A549 (cell line): ENCODE measurements at regions not wholly inside any gene's neighbourhood (a gene's known extent, or its start where the extent isn't known, plus 50 kb on each side); places are given as distances from the start of the nearest gene placed in this dataset.
A peak's percentile ranks its signal among the peaks of the same experiment; 100 is the strongest.

ENCODE experiments used
- ATAC-seq, 2 experiments: fragments of 200-7000 bp in 1 of 2; fragments of >200 bp in 1 of 2; cut with Nextera tagmentation in 1 of 2; cut with Tn5 transposase in 1 of 2; 3 replicates each; pipeline versions ENCODE4 v1.8.0 to v1.9.1; 2018 to 2020; ENCODE audit warnings: mild to moderate bottlenecking in 1 of 2, moderate library complexity in 1 of 2
- CTCF ChIA-PET: fragments of 300-600 bp; sonication (Branson Sonifier 250); formaldehyde crosslinking; extraction: SDS; loops from one replicate; lab custom pipeline; 2021; ENCODE audit warnings: antibody characterized with exemption, inconsistent platforms; lab: Yijun Ruan, JAX
- POLR2A ChIA-PET: fragments of 350-600 bp; formaldehyde crosslinking; extraction: SDS; loops from one replicate; lab custom pipeline; 2021; ENCODE audit warnings: antibody characterized with exemption, inconsistent platforms; lab: Yijun Ruan, JAX
- DNase-seq, 2 experiments: peaks; one replicate each; pipeline versions ENCODE4 v3.0.0 to v3.0.0-alpha.2; 2011 to 2016; ENCODE audit warnings: low read depth in 1 of 2, low spot score in 1 of 2
- FAIRE-seq: peaks from 2 replicates; lab custom pipeline; 2011; peaks lifted over from hg19 to GRCh38; lab: Jason Lieb, UNC
- H3K27ac ChIP-seq, 2 experiments: fragments of >200 bp; sonication (Bioruptor Twin); formaldehyde crosslinking; 3 replicates each; pipeline ENCODE4 v1.5.1; 2016 to 2017
- H3K4me1 ChIP-seq: fragments of >200 bp; sonication (Bioruptor Twin); formaldehyde crosslinking; 3 replicates; pipeline ENCODE4 v1.6.1; 2016
- H3K4me2 ChIP-seq: fragments of >200 bp; sonication (Bioruptor Twin); formaldehyde crosslinking; 3 replicates; pipeline ENCODE4 v1.6.1; 2016
- H3K4me3 ChIP-seq: fragments of >200 bp; sonication (Bioruptor Twin); formaldehyde crosslinking; 3 replicates; pipeline ENCODE4 v1.5.1; 2016
- H3K9me3 ChIP-seq: fragments of >200 bp; sonication (Bioruptor Twin); formaldehyde crosslinking; 3 replicates; pipeline ENCODE4 v1.6.1; 2016
- BCL3 ChIP-seq: fragments of >200 bp; sonication (Bioruptor Twin); formaldehyde crosslinking; IDR thresholded peaks from 3 replicates; pipeline ENCODE4 v1.6.1; 2016
- CTCF ChIP-seq: fragments of >200 bp; sonication (Bioruptor Twin); formaldehyde crosslinking; IDR thresholded peaks from 3 replicates; pipeline ENCODE4 v1.5.1; 2016
- E2F6 ChIP-seq: IDR thresholded peaks from 2 replicates; pipeline ENCODE4 v1.6.1; 2012; ENCODE audit warnings: low read depth, borderline replicate concordance
- ELK1 ChIP-seq: fragments of 150-350 bp; IDR thresholded peaks from 2 replicates; pipeline ENCODE4 v1.6.1; 2014; ENCODE audit warnings: low read depth, mild to moderate bottlenecking, low read length
- HEYL ChIP-seq: fragments of 250-450 bp; sonication (Bioruptor Pico); IDR thresholded peaks from 2 replicates; pipeline ENCODE4 v1.8.0; 2021; ENCODE audit warnings: mild to moderate bottlenecking, moderate library complexity
- HOXB13 ChIP-seq: fragments of 250-450 bp; sonication (Bioruptor Pico); IDR thresholded peaks from 2 replicates; pipeline ENCODE4 v1.5.0; 2020; ENCODE audit warnings: low read depth, mild to moderate bottlenecking, moderate library complexity
- NR3C1 ChIP-seq: fragments of >200 bp; sonication (Bioruptor Twin); formaldehyde crosslinking; IDR thresholded peaks from 3 replicates; pipeline ENCODE4 v1.6.1; 2017
- RAD21 ChIP-seq, 2 experiments: fragments of >200 bp in 1 of 2; sonication (Bioruptor Twin) in 1 of 2; formaldehyde crosslinking in 1 of 2; IDR thresholded peaks in 1 of 2; conservative IDR thresholded peaks in 1 of 2; 2 replicates in 1 of 2; 3 replicates in 1 of 2; pipeline ENCODE4 v1.6.1; 2012 to 2018; ENCODE audit warnings: inconsistent platforms in 1 of 2
- RCOR1 ChIP-seq: fragments of 150-350 bp; IDR thresholded peaks from 2 replicates; pipeline ENCODE4 v1.6.1; 2014; ENCODE audit warnings: antibody characterized with exemption, low read length, low read depth
- REST ChIP-seq: fragments of 200-600 bp; sonication (generic); IDR thresholded peaks from 2 replicates; pipeline ENCODE4 v1.6.1; 2016; ENCODE audit warnings: antibody characterized with exemption, mild to moderate bottlenecking, moderate library complexity
- RFX5 ChIP-seq: fragments of 450-650 bp; IDR thresholded peaks from 2 replicates; pipeline ENCODE4 v1.7.1; 2014; ENCODE audit warnings: antibody characterized with exemption, mild to moderate bottlenecking, moderate library complexity
- RNF2 ChIP-seq: fragments of 200-600 bp; sonication (generic); IDR thresholded peaks from 2 replicates; pipeline ENCODE4 v1.6.1; 2016; ENCODE audit warnings: low read depth, mild to moderate bottlenecking, antibody characterized with exemption, moderate library complexity, borderline replicate concordance
- SMC3 ChIP-seq: fragments of >200 bp; sonication (Bioruptor Twin); formaldehyde crosslinking; IDR thresholded peaks from 3 replicates; pipeline ENCODE4 v1.6.1; 2018; ENCODE audit warnings: inconsistent platforms
- USF2 ChIP-seq: fragments of 450-650 bp; IDR thresholded peaks from 2 replicates; pipeline ENCODE4 v1.6.1; 2014; ENCODE audit warnings: antibody characterized with exemption
- ZFP36 ChIP-seq: fragments of 450-650 bp; IDR thresholded peaks from 2 replicates; pipeline ENCODE4 v1.6.1; 2014; ENCODE audit warnings: borderline replicate concordance; ENCODE audit not compliant: partially characterized antibody
- ZNF302 ChIP-seq: fragments of 250-450 bp; sonication (Bioruptor Pico); IDR thresholded peaks from 2 replicates; pipeline ENCODE4 v1.9.0; 2021; ENCODE audit warnings: inconsistent platforms, mild to moderate bottlenecking, moderate library complexity
- ZSCAN20 ChIP-seq: fragments of 250-450 bp; sonication (Bioruptor Pico); IDR thresholded peaks from 2 replicates; pipeline ENCODE4 v1.8.0; 2022; ENCODE audit warnings: mild to moderate bottlenecking, moderate library complexity
- WGBS: methylation state at CpG from one replicate; pipeline ENCODE4 v1.1.6; 2017; ENCODE audit errors: missing lambda C conversion rate; 5-methylcytosine and 5-hydroxymethylcytosine counted together

- Histone ChIP-seq H3K4me2 (no peak overlapping the region), H3K27ac (no peak overlapping the region), H3K9me3 (no peaks in the 10 kb centered on the region), H3K4me3 (no peak overlapping the region), H3K4me1 (peaks cover 10% of the 10 kb centered on the region; the same call in 1 of the 3 replicates)
- 60% methylated on average over 1 of the region's 1 CpG for WGBS
- TF ChIP-seq REST (no peak), RFX5 (no peak), NR3C1 (no peak), ZSCAN20 (CRISPR knock-in tag) (no peak), RNF2 (no peak), ZNF302 (no peak), RAD21 (conservative IDR thresholded peaks at IDR 0.05 in 1 of 2, IDR thresholded peaks at IDR 0.05 in 1 of 2) (peak; percentile 48 to 58; a peak in 4 of 5 replicates), SMC3 (peak; percentile 40; the same call in 1 of the 3 replicates), E2F6 (no peak), CTCF (peak; percentile 32; the same call in 2 of the 3 replicates), ELK1 (no peak), USF2 (no peak), RCOR1 (no peak), ZFP36 (no peak), BCL3 (no peak), HEYL (CRISPR knock-in tag) (no peak), HOXB13 (CRISPR knock-in tag) (no peak)
- peak; percentile 15 to 50 for DNase-seq
- CTCF ChIA-PET, result no interaction called here
- peak; percentile 54 to 75; a peak in 3 of 6 replicates for ATAC-seq
- no peak for FAIRE-seq
- POLR2A ChIA-PET, result no interaction called here
Observed at GRCh38 chr5:92838253-92838652, 742.8 kb downstream of the NR2F1-AS1 start.
